ENCODE measurements at regions not wholly inside any gene's neighbourhood (a gene's known extent, or its start where the extent isn't known, plus 50 kb on each side); places are given as distances from the start of the nearest gene placed in this dataset.
"Not testable (repeated sequence)": the region's sequence is repeated elsewhere in the genome, so short reads cannot be mapped to it uniquely, and the experiment has no call there.

DNA sequence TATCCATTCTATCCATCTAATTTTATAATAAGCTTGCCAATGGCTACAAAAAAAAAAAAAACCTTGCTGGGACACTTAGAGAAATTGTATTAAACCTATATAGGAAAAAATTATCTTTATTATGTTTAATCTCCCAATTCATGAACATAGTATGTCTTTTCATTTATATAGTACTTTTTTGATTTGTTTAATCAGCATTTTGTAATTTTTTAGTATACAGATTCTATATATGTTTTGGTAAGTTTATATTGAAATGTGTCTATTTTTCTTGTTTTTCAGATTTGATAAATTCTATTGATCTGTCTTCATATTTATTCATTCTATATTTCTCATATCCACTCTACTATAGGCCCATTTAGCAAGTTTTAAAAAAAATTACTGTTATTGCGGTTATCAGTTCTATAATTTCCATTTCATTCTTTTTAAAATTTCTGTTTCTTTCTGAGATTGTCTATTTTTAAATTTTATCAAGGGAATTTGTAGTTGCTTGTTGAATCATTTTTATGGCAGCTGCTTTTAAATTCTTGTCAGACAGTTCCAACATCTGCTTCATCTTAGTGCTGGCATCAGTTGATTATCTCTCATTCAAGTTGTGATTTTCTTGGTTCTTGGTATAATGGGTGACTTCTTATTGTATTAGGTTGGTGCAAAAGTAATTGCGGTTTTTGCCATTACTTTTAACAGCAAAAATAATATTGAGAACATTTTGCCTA lies 170.1 kb upstream of the S1PR3 start:
- DNase-seq = no peak

GRCh38 chr9:88821746-88822106 lies 169.5 kb upstream of the S1PR3 start:
- no peak for DNase-seq

DNA sequence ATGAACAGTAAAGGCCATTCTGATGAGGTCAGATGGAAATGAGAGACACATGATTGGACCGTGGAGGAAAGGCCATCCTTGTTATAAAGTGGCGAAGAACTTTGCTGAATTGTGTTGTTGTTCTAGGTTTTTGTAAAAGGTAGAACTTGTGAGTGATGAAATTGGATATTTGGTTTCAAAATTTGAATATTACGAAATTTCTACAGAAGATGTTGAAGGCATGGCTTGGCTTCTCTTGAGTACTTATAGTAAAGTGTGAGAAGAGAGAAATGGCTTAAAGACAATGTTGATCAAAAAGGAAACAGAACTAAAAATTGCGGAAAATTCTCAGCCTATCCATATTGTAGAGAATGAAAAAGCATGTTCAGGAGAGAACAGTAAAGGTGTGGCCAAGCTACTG lies 166.6 kb upstream of the S1PR3 start:
- no peak for DNase-seq

- DNase-seq = no peak
Measured at GRCh38 chr9:88826181-88826580, 165.1 kb upstream of the S1PR3 start.

GRCh38 chr9:88826771-88827181 lies 164.5 kb upstream of the S1PR3 start:
- no peak for DNase-seq

GRCh38 chr9:88828018-88828417 lies 163.2 kb upstream of the S1PR3 start:
- DNase-seq = no peak

GRCh38 chr9:88828492-88828974 lies 162.7 kb upstream of the S1PR3 start:
- no peak for DNase-seq

- DNase-seq = no peak
Measured at GRCh38 chr9:88829276-88829675, 162.0 kb upstream of the S1PR3 start.

DNA sequence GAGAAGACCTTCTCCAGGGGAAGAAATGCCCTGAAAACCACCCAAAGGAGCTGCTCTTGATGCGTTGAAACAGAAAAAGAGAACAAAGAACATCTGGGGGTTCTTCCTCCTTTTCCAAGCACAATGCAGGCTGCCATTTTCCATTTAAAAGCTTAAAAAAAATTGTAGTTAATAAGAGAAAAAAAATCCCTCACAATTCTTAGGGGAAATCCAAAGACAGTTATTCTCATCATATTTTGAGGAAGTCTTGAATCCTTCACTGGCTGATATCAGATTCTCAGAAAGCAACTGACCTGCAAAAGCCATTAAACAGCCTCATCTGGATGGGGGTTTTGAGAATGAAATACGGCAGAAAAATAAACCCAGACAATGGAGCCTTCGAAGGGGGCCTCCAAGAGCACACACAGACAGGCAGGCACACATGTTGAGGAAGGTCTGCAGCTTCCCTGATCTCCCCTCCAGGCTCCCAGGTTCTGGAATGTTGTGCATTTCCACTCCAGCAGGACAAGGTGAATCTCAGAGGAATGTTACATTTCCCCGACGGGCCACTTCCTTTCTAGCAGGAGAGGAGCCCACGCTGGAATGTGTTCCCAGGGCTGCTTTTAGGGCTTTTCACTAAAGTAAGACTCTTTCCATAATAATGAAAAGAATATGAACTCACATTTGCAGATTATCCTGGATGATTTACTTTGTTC lies 159.4 kb upstream of the S1PR3 start:
- DNase-seq = no peak

DNA sequence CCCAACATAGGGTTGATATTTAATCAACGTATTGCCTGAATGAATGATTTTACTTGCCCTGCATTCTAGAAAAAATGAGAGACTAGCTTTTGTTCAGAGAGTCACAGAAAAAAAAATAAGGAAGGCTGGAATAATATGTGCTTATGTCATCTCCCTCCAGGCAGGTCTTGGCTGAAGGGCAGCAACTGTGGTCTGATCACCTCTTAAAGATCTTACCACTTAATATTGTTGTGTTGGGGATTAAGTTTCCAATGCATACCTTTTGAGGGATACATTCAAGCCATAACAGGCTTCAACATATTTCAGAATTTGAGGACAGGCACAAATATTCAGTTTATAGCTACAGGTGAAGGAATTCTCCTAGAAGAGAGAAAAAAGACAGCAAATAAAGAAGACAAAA lies 157.3 kb upstream of the S1PR3 start:
- no peak for DNase-seq

GRCh38 chr9:88835038-88835466 lies 156.2 kb upstream of the S1PR3 start:
- no peak for DNase-seq

GRCh38 chr9:88835772-88836171 lies 155.5 kb upstream of the S1PR3 start:
- no peak for DNase-seq

GRCh38 chr9:88837731-88838130 lies 153.5 kb upstream of the S1PR3 start:
- DNase-seq = no peak

DNA sequence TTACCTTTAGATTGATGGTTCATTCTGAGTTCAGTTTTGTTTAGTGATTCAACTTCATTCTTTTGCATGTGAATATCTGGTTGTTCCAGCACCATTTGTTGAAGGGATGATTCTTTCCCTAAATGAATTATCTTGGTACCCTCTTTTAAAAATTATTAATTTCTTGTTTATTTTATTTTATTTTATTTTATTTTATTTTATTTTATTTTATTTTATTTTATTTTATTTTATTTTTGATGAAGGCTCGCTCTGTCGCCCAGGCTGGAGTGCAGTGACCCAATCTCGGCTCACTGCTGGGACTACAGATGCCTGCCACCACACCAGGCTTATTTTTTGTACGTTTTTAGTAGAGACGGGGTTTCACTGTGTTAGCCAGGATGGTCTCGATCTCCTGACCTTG lies 141.4 kb upstream of the S1PR3 start:
- DNase-seq = not testable (repeated sequence)

GRCh38 chr9:88852794-88853193 lies 138.5 kb upstream of the S1PR3 start:
- no peak for DNase-seq

DNA sequence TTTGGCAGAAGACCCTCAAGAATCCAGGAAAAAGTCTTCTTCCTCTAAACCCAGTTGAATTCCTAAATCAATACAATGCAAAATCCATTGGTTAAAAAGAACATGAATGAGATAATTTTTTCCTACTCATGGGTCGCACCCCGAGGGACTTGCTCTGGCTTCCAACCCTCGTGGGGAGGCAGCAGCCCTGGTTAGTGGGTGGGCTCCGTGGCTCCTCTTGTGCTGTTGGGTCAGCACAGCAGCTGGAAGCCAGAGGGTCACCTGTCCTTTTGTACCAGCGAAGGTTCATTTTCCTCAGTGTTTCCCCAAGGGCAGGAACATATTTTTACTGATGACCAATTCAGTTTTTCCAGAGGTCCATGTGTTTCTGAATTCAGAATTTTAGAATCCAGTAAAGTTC lies 120.6 kb upstream of the S1PR3 start:
- DNase-seq = no peak

DNA sequence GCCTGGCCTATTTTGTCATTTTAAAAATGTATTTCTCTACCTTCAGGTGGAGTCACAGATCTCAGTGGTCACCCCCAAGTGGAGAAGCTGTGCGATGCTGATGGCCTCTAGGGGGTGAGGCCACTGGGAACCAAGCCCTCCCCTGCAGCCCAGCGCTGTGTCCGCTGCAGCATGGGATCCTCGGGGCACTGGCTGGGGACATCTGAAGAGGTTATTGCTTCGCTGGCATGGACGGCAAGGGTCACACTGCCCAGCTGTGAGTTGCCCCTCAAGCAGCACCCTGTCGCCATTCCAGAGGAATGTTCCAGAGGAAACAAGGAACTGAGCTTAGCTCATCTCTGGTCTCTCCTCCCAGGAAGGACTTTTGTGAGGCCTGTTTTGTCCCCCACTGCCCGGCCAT lies 119.6 kb upstream of the S1PR3 start:
- DNase-seq = no peak

DNA sequence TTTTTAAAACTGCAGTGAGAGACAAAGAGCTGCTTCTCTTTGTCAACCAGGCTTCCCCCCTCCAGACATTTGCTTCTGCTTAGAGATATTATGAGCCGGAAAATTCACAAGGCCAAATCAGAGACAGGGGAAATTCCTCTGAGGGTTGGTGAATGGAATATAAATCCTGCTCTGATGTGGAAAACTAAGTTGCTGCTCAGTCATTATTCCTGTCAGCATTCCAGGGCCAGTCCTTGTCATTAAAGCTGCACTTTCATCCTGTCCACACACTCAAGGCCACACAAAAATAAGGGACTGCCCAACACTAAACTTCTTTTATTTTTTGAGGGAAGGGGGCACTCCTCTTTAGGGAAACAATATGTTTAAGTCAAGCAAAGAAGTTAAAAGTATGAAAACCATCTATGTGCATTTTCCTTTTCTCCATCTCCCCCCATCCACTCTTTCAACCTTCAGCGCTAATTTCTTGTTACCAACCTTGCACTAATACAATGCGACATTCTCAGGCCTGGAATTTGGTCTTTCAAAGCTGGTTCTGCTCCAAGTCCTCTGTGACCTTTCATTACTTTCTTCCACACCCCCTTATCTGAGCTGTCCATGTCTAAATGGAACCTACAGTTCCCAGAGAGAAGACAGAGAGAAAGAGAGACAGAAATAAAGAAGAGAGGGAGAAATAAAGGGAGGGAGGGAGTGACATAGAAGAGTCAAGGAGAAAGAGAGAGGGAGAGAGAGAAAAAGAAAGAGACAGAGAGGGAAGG lies 118.9 kb upstream of the S1PR3 start:
- no peak for DNase-seq

- DNase-seq = no peak
Measured at GRCh38 chr9:88873635-88874034, 117.6 kb upstream of the S1PR3 start.

GRCh38 chr9:88874391-88874790 lies 116.9 kb upstream of the S1PR3 start:
- no peak for DNase-seq

DNA sequence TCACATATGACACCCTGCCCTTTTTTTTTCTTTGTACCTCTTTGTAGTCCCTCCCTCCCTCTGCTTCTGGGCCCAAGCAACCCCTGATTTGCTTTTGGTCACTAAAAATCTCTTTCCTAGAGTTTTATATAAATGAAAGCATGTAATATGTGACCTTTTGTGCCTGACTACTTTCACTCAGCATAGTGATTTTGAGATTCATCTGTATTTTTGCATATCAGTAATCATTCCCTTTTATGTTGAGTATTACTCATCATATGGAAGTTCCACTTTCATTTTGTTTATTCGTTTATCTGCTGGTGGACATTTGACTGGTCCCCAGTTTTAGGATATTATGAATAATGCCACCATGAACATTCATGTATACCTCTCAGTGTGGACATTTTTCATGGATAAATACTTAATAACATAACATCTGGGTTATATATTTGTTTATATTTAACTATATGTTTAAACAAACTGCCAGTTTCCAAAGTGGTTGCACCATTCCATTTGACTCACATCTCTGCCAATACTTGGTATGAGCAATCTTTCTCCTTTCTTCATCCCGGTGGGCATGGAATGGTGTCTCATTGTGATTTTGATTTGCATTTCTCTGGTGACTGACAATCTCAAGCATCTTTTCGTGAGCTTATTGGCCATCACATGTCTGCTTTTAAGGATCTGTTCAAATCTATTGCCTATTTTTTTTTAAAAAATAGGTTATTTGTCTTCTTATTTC lies 115.7 kb upstream of the S1PR3 start:
- DNase-seq = no peak

DNA sequence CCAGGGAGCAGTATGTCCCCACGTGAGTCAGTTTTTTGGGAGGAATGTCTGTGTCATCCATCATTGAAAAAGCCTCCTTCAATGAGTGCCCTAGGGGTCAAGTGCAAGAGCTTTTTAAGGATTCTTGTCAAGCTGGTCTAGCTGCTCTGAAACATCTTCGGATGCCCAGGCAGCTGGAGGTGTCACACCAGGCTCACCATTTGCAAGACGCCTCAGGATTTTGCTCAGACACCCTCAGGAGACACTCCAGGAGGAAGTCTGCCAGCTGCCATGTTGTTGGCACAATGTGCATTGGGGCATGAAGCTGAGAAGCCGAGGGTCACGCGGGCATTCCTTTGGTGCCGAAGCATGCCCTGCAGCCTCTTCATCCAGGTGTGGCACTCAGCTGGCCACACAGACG lies 111.1 kb upstream of the S1PR3 start:
- no peak for DNase-seq

- DNase-seq = not testable (repeated sequence)
Measured at GRCh38 chr9:88884291-88884690, 107.0 kb upstream of the S1PR3 start.

Measured in stimulated activated CD4-positive, alpha-beta T cell treated with anti-CD3 and anti-CD28 coated beads, Interleukin-4, amount 100 ng/mL, for 4 hours (primary cell).